ENCODE measurements at regions not wholly inside any gene's neighbourhood (a gene's known extent, or its start where the extent isn't known, plus 50 kb on each side); places are given as distances from the start of the nearest gene placed in this dataset.

DNA sequence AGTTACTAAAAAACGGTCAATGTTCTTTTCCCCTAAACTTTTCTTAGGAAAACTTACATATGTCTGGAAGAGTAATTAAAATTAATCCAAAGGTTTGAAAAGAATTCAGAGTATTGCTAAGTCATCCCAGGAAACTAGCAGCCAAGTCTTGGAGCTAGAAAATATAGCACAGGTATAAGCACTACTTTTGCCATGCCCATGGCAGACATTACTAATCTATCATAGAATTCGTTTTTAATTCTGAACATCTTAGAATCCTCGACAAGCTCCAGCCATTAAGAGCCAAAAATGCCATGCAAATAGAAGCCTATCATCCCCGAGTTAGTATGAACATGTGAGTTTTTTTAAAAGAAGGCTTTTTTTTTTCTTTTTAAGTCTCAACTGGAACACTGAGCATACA, 395.0 kb downstream of the ZEB2 start:
- TF ChIP-seq CTCF (IDR thresholded peaks at IDR 0.05) (no peak), POLR2A (IDR thresholded peaks at IDR 0.05) (no peak)
